ENCODE measurements at regions not wholly inside any gene's neighbourhood (a gene's known extent, or its start where the extent isn't known, plus 50 kb on each side); places are given as distances from the start of the nearest gene placed in this dataset.
"Not testable (repeated sequence)": the region's sequence is repeated elsewhere in the genome, so short reads cannot be mapped to it uniquely, and the experiment has no call there.

DNA sequence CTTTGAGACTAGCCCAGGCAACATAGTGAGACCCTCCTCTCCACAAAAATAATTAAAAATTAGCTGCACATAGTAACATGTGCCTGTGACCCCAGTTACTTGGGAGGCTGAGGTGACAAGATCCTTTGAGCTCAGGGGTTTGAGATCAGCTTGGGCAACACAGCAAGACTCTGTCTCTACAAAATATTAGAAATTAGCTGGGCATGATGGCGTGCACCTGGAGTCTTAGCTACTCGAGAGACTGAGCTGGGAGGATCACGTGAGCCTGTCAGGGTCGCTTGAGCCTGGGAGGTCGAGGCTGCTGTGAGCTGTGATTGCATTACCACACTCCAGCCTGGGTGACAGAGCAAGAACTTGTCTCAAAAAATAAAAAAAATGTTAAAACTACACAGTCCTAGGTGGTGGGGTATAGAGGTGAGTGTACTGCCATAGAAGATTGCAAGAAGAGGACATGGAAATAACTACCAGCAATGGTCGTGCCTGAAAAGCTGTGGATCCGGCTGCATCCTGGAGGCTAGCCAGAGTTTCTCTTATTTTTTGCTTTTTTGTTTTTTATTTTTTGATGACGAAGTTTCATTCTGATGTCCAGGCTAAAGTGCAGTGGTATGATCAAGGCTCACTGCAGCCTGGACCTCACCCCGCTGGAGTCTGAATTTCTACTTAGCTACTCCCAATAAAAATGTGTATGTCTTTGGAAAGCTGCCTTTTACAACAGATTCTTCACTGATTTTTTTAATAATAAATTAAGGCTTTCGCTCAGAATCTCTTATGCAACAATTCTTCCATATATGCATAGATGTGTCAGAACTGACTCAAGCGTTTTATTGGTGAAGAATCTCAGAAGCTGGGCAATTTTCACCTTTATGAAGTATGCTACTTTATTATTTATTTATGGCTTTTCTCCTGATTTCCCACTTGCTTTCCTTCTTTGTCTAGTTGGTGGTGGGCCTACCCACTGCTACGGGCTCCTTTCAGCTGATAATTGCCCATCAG lies 393.8 kb downstream of the TSHZ3 start:
- CTCF ChIA-PET (ENCODE audit: unreplicated experiment), result no interaction called here
- TF ChIP-seq, protein P1, sequence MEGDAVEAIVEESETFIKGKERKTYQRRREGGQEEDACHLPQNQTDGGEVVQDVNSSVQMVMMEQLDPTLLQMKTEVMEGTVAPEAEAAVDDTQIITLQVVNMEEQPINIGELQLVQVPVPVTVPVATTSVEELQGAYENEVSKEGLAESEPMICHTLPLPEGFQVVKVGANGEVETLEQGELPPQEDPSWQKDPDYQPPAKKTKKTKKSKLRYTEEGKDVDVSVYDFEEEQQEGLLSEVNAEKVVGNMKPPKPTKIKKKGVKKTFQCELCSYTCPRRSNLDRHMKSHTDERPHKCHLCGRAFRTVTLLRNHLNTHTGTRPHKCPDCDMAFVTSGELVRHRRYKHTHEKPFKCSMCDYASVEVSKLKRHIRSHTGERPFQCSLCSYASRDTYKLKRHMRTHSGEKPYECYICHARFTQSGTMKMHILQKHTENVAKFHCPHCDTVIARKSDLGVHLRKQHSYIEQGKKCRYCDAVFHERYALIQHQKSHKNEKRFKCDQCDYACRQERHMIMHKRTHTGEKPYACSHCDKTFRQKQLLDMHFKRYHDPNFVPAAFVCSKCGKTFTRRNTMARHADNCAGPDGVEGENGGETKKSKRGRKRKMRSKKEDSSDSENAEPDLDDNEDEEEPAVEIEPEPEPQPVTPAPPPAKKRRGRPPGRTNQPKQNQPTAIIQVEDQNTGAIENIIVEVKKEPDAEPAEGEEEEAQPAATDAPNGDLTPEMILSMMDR (conservative IDR thresholded peaks at IDR 0.05; ENCODE audit: low read length), result no peak
- TF ChIP-seq EZH2phosphoT487 (IDR thresholded peaks at IDR 0.05; ENCODE audit: borderline replicate concordance, low read depth, low read length), result no peak
- Histone ChIP-seq H2AFZ (ENCODE audit: low read length) (no peak overlapping the region), H3K79me2 (ENCODE audit: insufficient read depth, low read depth, low read length) (no peaks in the 10 kb centered on the region), H3K4me2 (ENCODE audit: low read length) (no peak overlapping the region), H3K4me3 (ENCODE audit: low read depth, low read length, poor library complexity, severe bottlenecking) (no peak overlapping the region), H3K9me2 (ENCODE audit: insufficient read depth, low read length) (no peaks in the 10 kb centered on the region), H4K20me1 (ENCODE audit: insufficient read depth, low read length) (no peaks in the 10 kb centered on the region), H3K27ac (ENCODE audit: low read depth, low read length, poor library complexity, severe bottlenecking) (no peak overlapping the region), H3K36me3 (ENCODE audit: insufficient read depth, low read length) (no peaks in the 10 kb centered on the region), H3K4me1 (ENCODE audit: insufficient read depth, low read length, poor library complexity, severe bottlenecking) (no peaks in the 10 kb centered on the region), H3K9me3 (ENCODE audit: low read length) (no peaks in the 10 kb centered on the region)
- no peak for DNase-seq (ENCODE audit: low spot score)
- no TSS peak for BruUV-seq (replicated peaks)
- intact Hi-C loops (cut with micrococcal nuclease; ENCODE audit: unreplicated experiment), result no loop called here
- POLR2A ChIA-PET, result no interaction called here

DNA sequence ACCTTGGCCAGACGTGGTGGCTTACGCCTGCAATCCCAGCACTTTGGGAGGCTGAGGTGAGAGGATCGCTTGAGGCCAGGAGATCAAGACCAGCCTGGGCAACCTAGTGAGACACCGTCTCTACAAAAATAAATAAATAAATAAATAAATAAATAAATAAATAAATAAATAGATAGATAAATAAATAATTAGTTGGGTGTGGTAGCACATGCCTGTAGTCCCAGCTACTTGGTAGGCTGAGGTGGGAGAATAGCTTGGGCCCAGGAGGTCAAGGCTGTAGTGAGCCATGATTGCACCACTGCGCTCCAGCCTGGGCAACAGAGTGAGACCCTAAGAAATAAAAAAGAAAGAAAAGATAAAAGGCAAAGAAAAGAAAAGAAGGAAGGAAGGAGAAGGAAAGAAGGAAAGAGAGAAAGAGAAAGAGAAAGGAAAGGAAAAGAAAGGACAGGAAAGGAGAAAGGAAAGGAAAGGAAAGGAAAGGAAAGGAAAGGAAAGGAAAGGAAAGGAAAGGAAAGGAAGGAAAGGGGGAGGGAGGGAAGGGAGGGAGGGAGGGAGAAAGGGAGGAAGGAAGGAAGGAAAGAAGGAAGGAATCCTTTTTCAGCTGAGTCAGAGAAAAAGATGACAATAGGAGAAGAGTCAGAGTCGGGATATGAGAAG lies 404.8 kb downstream of the TSHZ3 start:
- not testable (repeated sequence) for BruUV-seq (replicated peaks)

DNA sequence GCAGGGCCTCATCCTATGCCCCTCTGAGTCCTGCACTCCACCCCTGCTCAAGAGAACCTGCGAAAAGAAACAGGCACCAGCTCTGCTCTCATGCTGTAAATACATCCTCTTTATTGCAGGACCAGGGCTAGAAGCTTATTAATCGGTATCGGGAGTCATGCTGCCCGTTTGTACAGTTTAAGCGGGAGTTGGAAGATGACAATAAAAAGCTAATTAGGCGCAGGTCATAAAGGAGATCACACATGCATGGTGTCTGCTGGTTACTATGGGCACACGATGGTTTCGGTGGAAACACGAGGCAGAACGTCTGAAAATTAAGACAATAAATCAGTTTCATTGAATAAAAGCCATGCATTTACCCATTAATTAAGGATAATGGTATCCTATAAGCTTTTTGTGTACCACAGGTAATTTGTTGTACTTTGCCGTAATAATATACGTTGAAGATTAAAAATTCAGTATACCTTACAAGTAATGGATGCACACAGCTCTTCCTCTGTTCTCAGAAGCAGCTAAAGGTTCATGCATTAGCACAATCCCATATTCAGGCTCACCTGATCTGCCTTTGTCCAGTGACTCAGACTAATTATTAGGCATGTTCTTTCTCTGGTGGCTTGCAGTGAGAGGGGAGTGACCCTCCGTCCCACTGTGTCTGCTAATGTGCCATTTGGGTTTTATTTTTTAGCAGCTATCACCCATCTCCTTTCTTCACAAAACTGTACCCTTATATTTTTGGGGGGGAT lies 406.0 kb downstream of the TSHZ3 start:
- DNase-seq (ENCODE audit: low spot score), result no peak
- no peaks in the 10 kb centered on the region for H3K9me2 ChIP-seq (ENCODE audit: insufficient read depth, low read length)

More for the DNA sequence above, 404.8 kb downstream of the TSHZ3 start:
- H3K36me3 ChIP-seq (ENCODE audit: insufficient read depth, low read length); DNase-seq (ENCODE audit: low spot score); H3K4me2 ChIP-seq (ENCODE audit: low read length); H3K9me2 ChIP-seq (ENCODE audit: insufficient read depth, low read length); H3K27ac ChIP-seq (ENCODE audit: low read depth, low read length, poor library complexity, severe bottlenecking); intact Hi-C loops (cut with micrococcal nuclease; ENCODE audit: unreplicated experiment); H3K79me2 ChIP-seq (ENCODE audit: insufficient read depth, low read depth, low read length); POLR2A ChIA-PET; H3K4me3 ChIP-seq (ENCODE audit: low read depth, low read length, poor library complexity, severe bottlenecking); H4K20me1 ChIP-seq (ENCODE audit: insufficient read depth, low read length); H3K9me3 ChIP-seq (ENCODE audit: low read length); CTCF ChIA-PET (ENCODE audit: unreplicated experiment); H3K4me1 ChIP-seq (ENCODE audit: insufficient read depth, low read length, poor library complexity, severe bottlenecking); H2AFZ ChIP-seq (ENCODE audit: low read length): not testable (repeated sequence)

More for the DNA sequence above, 406.0 kb downstream of the TSHZ3 start:
- H3K27ac ChIP-seq (ENCODE audit: low read depth, low read length, poor library complexity, severe bottlenecking), result no peak overlapping the region
- no peak overlapping the region for H2AFZ ChIP-seq (ENCODE audit: low read length)
- ChIA-PET POLR2A (interaction anchor here (1.8 kb wide), 1 partner anchor 10 kb away, joined by 7 read pairs; no protein-coding TSS in a partner anchor), CTCF (ENCODE audit: unreplicated experiment) (no interaction called here)
- H3K4me1 ChIP-seq (ENCODE audit: insufficient read depth, low read length, poor library complexity, severe bottlenecking), result no peaks in the 10 kb centered on the region
- intact Hi-C loops (cut with micrococcal nuclease; ENCODE audit: unreplicated experiment), result no loop called here
- BruUV-seq (replicated peaks), result no TSS peak
- H3K36me3 ChIP-seq (ENCODE audit: insufficient read depth, low read length), result no peaks in the 10 kb centered on the region
- TF ChIP-seq, protein P1 (conservative IDR thresholded peaks at IDR 0.05; ENCODE audit: low read length), result no peak
- TF ChIP-seq EZH2phosphoT487 (IDR thresholded peaks at IDR 0.05; ENCODE audit: borderline replicate concordance, low read depth, low read length), result no peak
- H3K79me2 ChIP-seq (ENCODE audit: insufficient read depth, low read depth, low read length), result no peaks in the 10 kb centered on the region
- no peak overlapping the region for H3K4me2 ChIP-seq (ENCODE audit: low read length)
- no peaks in the 10 kb centered on the region for H4K20me1 ChIP-seq (ENCODE audit: insufficient read depth, low read length)
- no peak overlapping the region for H3K4me3 ChIP-seq (ENCODE audit: low read depth, low read length, poor library complexity, severe bottlenecking)
- H3K9me3 ChIP-seq (ENCODE audit: low read length), result no peaks in the 10 kb centered on the region
